K562 (cell line): ENCODE measurements at regions not wholly inside any gene's neighbourhood (a gene's known extent, or its start where the extent isn't known, plus 50 kb on each side); places are given as distances from the start of the nearest gene placed in this dataset.
"Not testable (repeated sequence)": the region's sequence is repeated elsewhere in the genome, so short reads cannot be mapped to it uniquely, and the experiment has no call there.

Source experiments
- ATAC-seq: fragments of 200-7000 bp; cut with Tn5 transposase; 3 replicates; pipeline ENCODE4 v1.9.1; 2020; ENCODE audit warnings: moderate library complexity
- BruUV-seq: library from RNA; stranded (reverse); fragments of 400-500 nt; replicated peaks from 2 replicates; lab custom pipeline; 2021; lab: Mats Ljungman, UMichigan
- CTCF ChIA-PET: fragments of 300-600 bp; formaldehyde crosslinking; extraction: SDS; loops from one replicate; lab custom pipeline; 2021; ENCODE audit warnings: low intra/inter-chr PET ratio; lab: Yijun Ruan, JAX
- POLR2A ChIA-PET: fragments of 300-600, 350-650 bp; sonication (Branson Sonifier 250); formaldehyde crosslinking; extraction: SDS; loops from one replicate; lab custom pipeline; 2021; ENCODE audit warnings: antibody characterized with exemption, inconsistent platforms; lab: Yijun Ruan, JAX
- DNase-seq, 4 experiments: peaks; one replicate each; pipeline versions ENCODE4 v3.0.0 to v3.0.0-alpha.2; 2011 to 2018; ENCODE audit warnings: low spot score in 3 of 4, mixed read lengths in 3 of 4; ENCODE audit errors: extremely low read depth in 1 of 4
- FAIRE-seq: peaks from 2 replicates; lab custom pipeline; 2011; peaks lifted over from hg19 to GRCh38; lab: Jason Lieb, UNC
- H2AFZ ChIP-seq: 2 replicates; pipeline ENCODE4 v1.6.0; 2011; ENCODE audit warnings: low read depth, low read length, control low read depth, inconsistent platforms
- H3K27ac ChIP-seq: fragments of 200-600 bp; 3 replicates; pipeline ENCODE4 v1.8.0; 2011; ENCODE audit warnings: low read depth, mild to moderate bottlenecking, control low read depth, inconsistent platforms, low read length, moderate library complexity, mixed read lengths; ENCODE audit errors: extremely low read depth
- H3K27me3 ChIP-seq, 2 experiments: fragments of 300-600 bp in 1 of 2; 2 replicates in 1 of 2; 3 replicates in 1 of 2; pipeline versions ENCODE4 v1.6.0 to v1.8.0; 2011; ENCODE audit warnings: inconsistent platforms in 2 of 2, low read length in 2 of 2, mild to moderate bottlenecking in 1 of 2, mixed read lengths in 1 of 2, moderate library complexity in 1 of 2; ENCODE audit not compliant: control insufficient read depth in 2 of 2, insufficient read depth in 2 of 2
- H3K36me3 ChIP-seq: fragments of 300-600 bp; 3 replicates; pipeline ENCODE4 v1.8.0; 2011; ENCODE audit warnings: mild to moderate bottlenecking, low read length, inconsistent platforms; ENCODE audit not compliant: control insufficient read depth, insufficient read depth
- H3K4me1 ChIP-seq, 2 experiments: fragments of 200-600 bp in 1 of 2; replicated peaks in 1 of 2; 2 replicates in 1 of 2; 3 replicates in 1 of 2; pipeline versions ENCODE4 v1.5.1 to v1.8.0; 2011; ENCODE audit warnings: inconsistent platforms in 2 of 2, low read length in 2 of 2, mild to moderate bottlenecking in 1 of 2, mixed read lengths in 1 of 2, moderate library complexity in 1 of 2; ENCODE audit not compliant: control insufficient read depth in 2 of 2, insufficient read depth in 2 of 2
- H3K4me2 ChIP-seq: 2 replicates; pipeline ENCODE4 v1.6.1; 2011; ENCODE audit warnings: low read length, control low read depth, inconsistent platforms, mixed read lengths; ENCODE audit not compliant: insufficient read depth
- H3K4me3 ChIP-seq: fragments of 200-600 bp; sonication (generic), shearing (Covaris generic); 2 replicates; pipeline ENCODE4 v1.5.1; 2016; ENCODE audit warnings: control low read depth, inconsistent platforms
- H3K79me2 ChIP-seq: fragments of 200-600 bp; 3 replicates; pipeline ENCODE4 v1.8.0; 2011; ENCODE audit warnings: low read length, inconsistent platforms; ENCODE audit not compliant: control insufficient read depth, insufficient read depth
- H3K9ac ChIP-seq, 2 experiments: 2 replicates each; pipeline versions ENCODE4 v1.6.0 to v1.6.1; 2011; ENCODE audit warnings: low read depth in 2 of 2, low read length in 2 of 2, control low read depth in 1 of 2, inconsistent platforms in 1 of 2, mild to moderate bottlenecking in 1 of 2, mixed read lengths in 1 of 2; ENCODE audit not compliant: insufficient read depth in 1 of 2
- H3K9me1 ChIP-seq: one replicate; pipeline ENCODE4 v1.6.0; 2011; ENCODE audit warnings: inconsistent platforms, mild to moderate bottlenecking, low read length, moderate library complexity; ENCODE audit not compliant: control insufficient read depth, insufficient read depth
- H3K9me3 ChIP-seq: replicated peaks from 2 replicates; pipeline ENCODE4 v1.5.1; 2011; ENCODE audit warnings: low read depth, low read length, inconsistent platforms; ENCODE audit not compliant: control insufficient read depth, insufficient read depth
- H4K20me1 ChIP-seq: replicated peaks from 2 replicates; pipeline ENCODE4 v1.6.1; 2011; ENCODE audit warnings: low read length, inconsistent platforms, mixed read lengths; ENCODE audit not compliant: control insufficient read depth, insufficient read depth
- LEF1 ChIP-seq: fragments of 450-650 bp; IDR thresholded peaks from 2 replicates; pipeline ENCODE4 v1.6.1; 2016; ENCODE audit warnings: mild to moderate bottlenecking
- SLC30A9 ChIP-seq: fragments of 250-450 bp; sonication (Bioruptor Pico); IDR thresholded peaks from 2 replicates; pipeline ENCODE4 v1.8.0; 2022; ENCODE audit warnings: mild to moderate bottlenecking, moderate library complexity
- WGBS: fragments of 100-300 bp; shearing (Covaris generic); methylation state at CpG from one replicate; pipeline ENCODE4 v1.1.6; 2016; ENCODE audit warnings: low coverage, mixed read lengths; ENCODE audit not compliant: insufficient coverage; ENCODE audit errors: missing lambda C conversion rate; 5-methylcytosine and 5-hydroxymethylcytosine counted together
- in situ Hi-C: fragments of 300-500 bp; cut with MboI; formaldehyde crosslinking; loops from 4 replicates; pipeline ENCODE4 v1.15.0; 2018; ENCODE audit warnings: inconsistent platforms, mixed read lengths
- intact Hi-C: fragments of 100-400 bp; cut with micrococcal nuclease; formaldehyde crosslinking; loops from 2 replicates; pipeline ENCODE4 v1.14.2; 2022
- TF ChIP-seq, protein P1 (sequence below), 2 experiments: fragments of 450-650 bp; formaldehyde crosslinking in 1 of 2; IDR thresholded peaks; 2 replicates each; pipeline versions ENCODE4 v1.4.0 to v1.6.1; 2014 to 2020; ENCODE audit warnings: mild to moderate bottlenecking in 2 of 2, borderline replicate concordance in 1 of 2, low read depth in 1 of 2

DNA sequence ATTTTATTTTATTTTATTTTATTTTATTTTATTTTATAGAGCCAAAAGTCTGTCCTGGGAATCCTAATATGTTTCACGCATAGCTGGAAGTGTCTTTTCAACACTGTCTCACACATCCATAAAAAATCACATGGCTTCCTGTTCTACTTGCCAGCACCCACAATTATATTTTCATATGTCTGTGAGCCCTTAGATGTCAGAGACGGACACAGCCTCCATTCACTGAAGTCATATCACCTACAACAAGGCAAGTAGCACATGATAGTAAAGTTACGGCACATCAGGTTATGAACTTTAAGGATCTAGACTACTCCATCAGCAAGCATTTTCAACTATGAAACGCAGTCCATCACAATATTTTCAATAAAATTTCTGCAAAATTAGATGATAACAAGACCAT lies 168.4 kb downstream of the ZIC4 start (continued):
- TF ChIP-seq, protein P1, sequence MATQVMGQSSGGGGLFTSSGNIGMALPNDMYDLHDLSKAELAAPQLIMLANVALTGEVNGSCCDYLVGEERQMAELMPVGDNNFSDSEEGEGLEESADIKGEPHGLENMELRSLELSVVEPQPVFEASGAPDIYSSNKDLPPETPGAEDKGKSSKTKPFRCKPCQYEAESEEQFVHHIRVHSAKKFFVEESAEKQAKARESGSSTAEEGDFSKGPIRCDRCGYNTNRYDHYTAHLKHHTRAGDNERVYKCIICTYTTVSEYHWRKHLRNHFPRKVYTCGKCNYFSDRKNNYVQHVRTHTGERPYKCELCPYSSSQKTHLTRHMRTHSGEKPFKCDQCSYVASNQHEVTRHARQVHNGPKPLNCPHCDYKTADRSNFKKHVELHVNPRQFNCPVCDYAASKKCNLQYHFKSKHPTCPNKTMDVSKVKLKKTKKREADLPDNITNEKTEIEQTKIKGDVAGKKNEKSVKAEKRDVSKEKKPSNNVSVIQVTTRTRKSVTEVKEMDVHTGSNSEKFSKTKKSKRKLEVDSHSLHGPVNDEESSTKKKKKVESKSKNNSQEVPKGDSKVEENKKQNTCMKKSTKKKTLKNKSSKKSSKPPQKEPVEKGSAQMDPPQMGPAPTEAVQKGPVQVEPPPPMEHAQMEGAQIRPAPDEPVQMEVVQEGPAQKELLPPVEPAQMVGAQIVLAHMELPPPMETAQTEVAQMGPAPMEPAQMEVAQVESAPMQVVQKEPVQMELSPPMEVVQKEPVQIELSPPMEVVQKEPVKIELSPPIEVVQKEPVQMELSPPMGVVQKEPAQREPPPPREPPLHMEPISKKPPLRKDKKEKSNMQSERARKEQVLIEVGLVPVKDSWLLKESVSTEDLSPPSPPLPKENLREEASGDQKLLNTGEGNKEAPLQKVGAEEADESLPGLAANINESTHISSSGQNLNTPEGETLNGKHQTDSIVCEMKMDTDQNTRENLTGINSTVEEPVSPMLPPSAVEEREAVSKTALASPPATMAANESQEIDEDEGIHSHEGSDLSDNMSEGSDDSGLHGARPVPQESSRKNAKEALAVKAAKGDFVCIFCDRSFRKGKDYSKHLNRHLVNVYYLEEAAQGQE (IDR thresholded peaks at IDR 0.05; ENCODE audit: borderline replicate concordance), result no peak
- TF ChIP-seq, protein P1 (CRISPR knock-in tag; IDR thresholded peaks at IDR 0.05; ENCODE audit: low read depth), result no peak
- TF ChIP-seq LEF1, result no peak
- TF ChIP-seq SLC30A9 (CRISPR knock-in tag), result no peak

DNA sequence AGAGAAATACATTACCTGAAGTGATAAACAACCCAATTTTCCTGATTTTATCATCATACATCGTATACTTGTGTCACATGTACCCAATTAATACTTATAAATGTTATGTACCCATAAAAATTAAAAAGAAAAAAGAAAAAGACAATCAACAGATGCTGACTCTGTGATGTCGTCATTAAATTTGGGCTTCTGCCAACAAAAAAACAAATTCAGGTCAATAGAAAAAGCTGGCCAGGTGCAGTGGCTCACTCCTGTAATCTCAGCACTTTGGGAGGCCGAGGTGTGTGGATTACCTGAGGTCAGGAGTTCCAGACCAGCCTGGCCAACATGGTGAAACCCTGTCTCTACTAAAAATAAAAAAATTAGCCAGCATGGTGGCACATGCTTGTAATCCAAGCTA lies 174.4 kb downstream of the ZIC4 start:
- H4K20me1 ChIP-seq, BruUV-seq, intact Hi-C loops, H2AFZ ChIP-seq, DNase-seq, H3K36me3 ChIP-seq, H3K27me3 ChIP-seq, H3K4me3 ChIP-seq, FAIRE-seq, H3K9me3 ChIP-seq, H3K27ac ChIP-seq, ATAC-seq, H3K79me2 ChIP-seq, POLR2A ChIA-PET, H3K9ac ChIP-seq, H3K4me1 ChIP-seq, CTCF ChIA-PET, H3K4me2 ChIP-seq, H3K9me1 ChIP-seq, in situ Hi-C loops: not testable (repeated sequence)
- 8% methylated on average over 3 of the region's 3 CpGs for WGBS
